AG08396 (cell line): ENCODE measurements at regions not wholly inside any gene's neighbourhood (a gene's known extent, or its start where the extent isn't known, plus 50 kb on each side); places are given as distances from the start of the nearest gene placed in this dataset.
"Not testable (repeated sequence)": the region's sequence is repeated elsewhere in the genome, so short reads cannot be mapped to it uniquely, and the experiment has no call there.

Experiments
- DNase-seq: peaks from one replicate; pipeline ENCODE4 v3.0.0; 2012; ENCODE audit warnings: low spot score, mixed read lengths

DNA sequence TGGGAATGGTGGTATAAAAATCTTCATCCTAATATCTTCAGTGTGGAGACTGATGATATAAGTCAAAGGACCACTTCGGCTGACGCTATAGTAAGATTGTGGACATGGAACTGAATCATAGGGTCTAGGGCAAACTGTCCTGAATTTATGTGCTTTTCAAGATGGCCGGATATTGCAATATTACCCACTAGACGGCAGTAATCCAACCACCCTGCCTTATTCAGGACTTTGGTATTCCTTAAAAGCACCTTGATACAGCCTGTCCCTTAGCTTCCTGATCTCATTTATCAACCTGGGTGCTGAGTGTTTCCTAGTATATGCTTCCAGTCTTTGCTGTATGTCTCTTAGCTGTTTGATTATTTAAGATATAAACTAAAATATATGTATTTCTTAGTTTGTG lies 71.2 kb upstream of the COX7C start:
- no peak for DNase-seq

GRCh38 chr5:86554638-86555037 lies 63.1 kb upstream of the COX7C start:
- DNase-seq, result no peak

- DNase-seq, result no peak
These were observed 59.8 kb upstream of the COX7C start for GRCh38 chr5:86557920-86558319.

GRCh38 chr5:86565197-86565789 lies 52.4 kb upstream of the COX7C start:
- no peak for DNase-seq

- not testable (repeated sequence) for DNase-seq
These were observed 51.7 kb upstream of the COX7C start for GRCh38 chr5:86566030-86566429.
